GM12878 (cell line): ENCODE measurements at regions not wholly inside any gene's neighbourhood (a gene's known extent, or its start where the extent isn't known, plus 50 kb on each side); places are given as distances from the start of the nearest gene placed in this dataset.

Source experiments
- ATAC-seq: fragments of 200-7000 bp; cut with Tn5 transposase; 3 replicates; pipeline ENCODE4 v1.9.1; 2020; ENCODE audit warnings: mild to moderate bottlenecking, moderate library complexity
- BruUV-seq: library from RNA; stranded (reverse); fragments of 400-500 nt; replicated peaks from 2 replicates; lab custom pipeline; 2021; lab: Mats Ljungman, UMichigan
- CTCF ChIA-PET: fragments of 300-600 bp; sonication (Branson Sonifier 250); formaldehyde crosslinking; extraction: SDS; loops from one replicate; lab custom pipeline; 2021; ENCODE audit warnings: inconsistent platforms; lab: Yijun Ruan, JAX
- POLR2A ChIA-PET: fragments of 350-600 bp; formaldehyde crosslinking; extraction: SDS; loops from one replicate; lab custom pipeline; 2021; ENCODE audit warnings: inconsistent platforms; lab: Charles Lee
- RAD21 ChIA-PET: fragments of 300-600 bp; sonication (Branson Sonifier 250); formaldehyde crosslinking; loops from one replicate; lab custom pipeline; 2023; ENCODE audit warnings: antibody characterized with exemption; ENCODE audit not compliant: unreplicated experiment; lab: Charles Lee
- SMC1A ChIA-PET: fragments of 300-600 bp; sonication (Branson Sonifier 250); formaldehyde crosslinking; loops from one replicate; lab custom pipeline; 2023; ENCODE audit not compliant: unreplicated experiment, uncharacterized antibody; lab: Charles Lee
- DNase-seq: peaks from one replicate; pipeline ENCODE4 v3.0.0-alpha.2; 2011; ENCODE audit warnings: low read depth, low spot score
- FAIRE-seq: peaks from 3 replicates; lab custom pipeline; 2011; peaks lifted over from hg19 to GRCh38; lab: Jason Lieb, UNC
- H2AFZ ChIP-seq: 2 replicates; pipeline ENCODE4 v1.6.0; 2011; ENCODE audit warnings: low read depth, low read length, control low read depth; ENCODE audit not compliant: control insufficient read depth
- H3K27ac ChIP-seq: 2 replicates; pipeline ENCODE4 v1.5.1; 2011; ENCODE audit warnings: control low read depth; ENCODE audit not compliant: control insufficient read depth, insufficient read depth
- H3K27me3 ChIP-seq, 2 experiments: replicated peaks in 1 of 2; 2 replicates each; pipeline versions ENCODE4 v1.6.0 to v1.6.1; 2011; ENCODE audit warnings: low read length in 1 of 2; ENCODE audit not compliant: control insufficient read depth in 2 of 2, insufficient read depth in 2 of 2
- H3K36me3 ChIP-seq, 2 experiments: 2 replicates each; pipeline ENCODE4 v1.5.1; 2011; ENCODE audit warnings: low read length in 1 of 2; ENCODE audit not compliant: control insufficient read depth in 2 of 2, insufficient read depth in 2 of 2
- H3K4me1 ChIP-seq: 2 replicates; pipeline ENCODE4 v1.6.1; 2011; ENCODE audit warnings: mild to moderate bottlenecking, low read length, moderate library complexity, mixed read lengths; ENCODE audit not compliant: control insufficient read depth, insufficient read depth
- H3K4me2 ChIP-seq: 2 replicates; pipeline ENCODE4 v1.6.0; 2011; ENCODE audit warnings: control low read depth; ENCODE audit not compliant: control insufficient read depth, insufficient read depth
- H3K4me3 ChIP-seq: fragments of 200-600 bp; sonication (generic); 2 replicates; pipeline ENCODE4 v1.5.1; 2016
- H3K79me2 ChIP-seq: 2 replicates; pipeline ENCODE4 v1.6.0; 2011; ENCODE audit warnings: low read length; ENCODE audit not compliant: control insufficient read depth, insufficient read depth
- H3K9ac ChIP-seq: 2 replicates; pipeline ENCODE4 v1.8.0; 2011; ENCODE audit warnings: low read length, control low read depth, mixed read lengths; ENCODE audit not compliant: control insufficient read depth, insufficient read depth
- H3K9me3 ChIP-seq: replicated peaks from 3 replicates; pipeline ENCODE4 v1.5.1; 2011; ENCODE audit warnings: mild to moderate bottlenecking, low read length; ENCODE audit not compliant: control insufficient read depth, insufficient read depth
- H4K20me1 ChIP-seq: 2 replicates; pipeline ENCODE4 v1.6.0; 2011; ENCODE audit not compliant: control insufficient read depth, insufficient read depth
- KDM1A ChIP-seq: fragments of 200-600 bp; sonication (generic); IDR thresholded peaks from 2 replicates; pipeline ENCODE4 v1.6.1; 2016; ENCODE audit warnings: borderline replicate concordance
- NFYA ChIP-seq: IDR thresholded peaks from 2 replicates; pipeline ENCODE4 v1.6.1; 2011; ENCODE audit warnings: low read depth, mild to moderate bottlenecking, low read length, improper control_type of control experiment, borderline replicate concordance
- SMC3 ChIP-seq: IDR thresholded peaks from 2 replicates; pipeline ENCODE4 v1.6.1; 2011; ENCODE audit warnings: low read length, improper control_type of control experiment, borderline replicate concordance
- SRF ChIP-seq, 2 experiments: IDR thresholded peaks; 2 replicates each; pipeline ENCODE4 v1.6.1; 2011; ENCODE audit warnings: low read depth in 2 of 2, low read length in 2 of 2, mild to moderate bottlenecking in 1 of 2, moderate library complexity in 1 of 2
- TCF3 ChIP-seq: IDR thresholded peaks from 2 replicates; pipeline ENCODE4 v1.6.1; 2012; ENCODE audit warnings: low read depth, mild to moderate bottlenecking, low read length, borderline replicate concordance; ENCODE audit not compliant: insufficient read depth
- WRNIP1 ChIP-seq: IDR thresholded peaks from 2 replicates; pipeline ENCODE4 v1.6.1; 2011; ENCODE audit warnings: low read depth, low read length, improper control_type of control experiment, borderline replicate concordance
- ZNF622 ChIP-seq: fragments of 450-650 bp; IDR thresholded peaks from 2 replicates; pipeline ENCODE4 v1.6.1; 2017; ENCODE audit warnings: mild to moderate bottlenecking, inconsistent platforms
- WGBS: methylation state at CpG from one replicate; pipeline ENCODE4 v1.1.6; 2016; ENCODE audit warnings: low lambda C conversion rate; ENCODE audit not compliant: insufficient replicate concordance, insufficient coverage; ENCODE audit errors: missing lambda C conversion rate; 5-methylcytosine and 5-hydroxymethylcytosine counted together
- in situ Hi-C: fragments of 300-500 bp; cut with MboI; formaldehyde crosslinking; loops from 9 replicates; pipeline ENCODE4 v1.14.3; 2018; ENCODE audit warnings: mixed read lengths
- intact Hi-C: fragments of 100-400 bp; cut with micrococcal nuclease; formaldehyde crosslinking; loops from one replicate; pipeline ENCODE4 v1.14.2; 2022; ENCODE audit not compliant: unreplicated experiment
- TF ChIP-seq, protein P1 (sequence below): fragments of 450-650 bp; IDR thresholded peaks from 2 replicates; pipeline ENCODE4 v1.6.1; 2017; ENCODE audit warnings: low read depth, mild to moderate bottlenecking, moderate library complexity
- TF ChIP-seq, protein P2 (sequence below): fragments of 450-650 bp; IDR thresholded peaks from 2 replicates; pipeline ENCODE4 v1.6.1; 2017; ENCODE audit warnings: mild to moderate bottlenecking, moderate library complexity
- TF ChIP-seq, protein P3 (sequence below): fragments of 450-650 bp; IDR thresholded peaks from 2 replicates; pipeline ENCODE4 v1.6.1; 2016; ENCODE audit warnings: mild to moderate bottlenecking

DNA sequence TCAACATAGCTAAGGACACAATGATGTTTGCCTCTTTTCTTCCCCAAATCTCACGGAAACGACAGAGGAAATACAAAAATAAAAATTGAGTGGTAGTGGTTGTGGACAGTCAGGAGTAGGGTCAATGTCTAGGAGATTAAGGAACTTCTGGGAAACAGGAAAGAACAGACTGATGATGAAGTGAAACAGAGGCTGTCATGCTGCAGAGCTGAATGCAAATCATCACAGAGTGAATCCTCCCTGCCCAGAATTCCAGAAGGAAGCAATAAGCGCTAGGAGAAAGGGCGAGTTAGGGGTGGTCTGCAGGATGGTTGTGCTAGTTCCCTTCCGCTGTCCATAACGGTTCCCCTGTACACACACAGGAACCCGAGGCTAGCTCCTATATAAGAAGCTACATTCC is 64.7 kb upstream of the POMGNT2 start:
- Histone ChIP-seq H3K4me1 (no peaks in the 10 kb centered on the region), H3K36me3 (no peaks in the 10 kb centered on the region), H3K27me3 (no peaks in the 10 kb centered on the region), H3K27ac (no peak overlapping the region), H3K79me2 (no peaks in the 10 kb centered on the region), H3K9ac (no peak overlapping the region), H3K4me2 (no peak overlapping the region), H3K4me3 (no peak overlapping the region), H4K20me1 (no peaks in the 10 kb centered on the region), H3K9me3 (no peaks in the 10 kb centered on the region; the same call in 2 of the 3 replicates), H2AFZ (no peak overlapping the region)
- BruUV-seq = no TSS peak
- TF ChIP-seq KDM1A = no peak
- TF ChIP-seq, protein P1, sequence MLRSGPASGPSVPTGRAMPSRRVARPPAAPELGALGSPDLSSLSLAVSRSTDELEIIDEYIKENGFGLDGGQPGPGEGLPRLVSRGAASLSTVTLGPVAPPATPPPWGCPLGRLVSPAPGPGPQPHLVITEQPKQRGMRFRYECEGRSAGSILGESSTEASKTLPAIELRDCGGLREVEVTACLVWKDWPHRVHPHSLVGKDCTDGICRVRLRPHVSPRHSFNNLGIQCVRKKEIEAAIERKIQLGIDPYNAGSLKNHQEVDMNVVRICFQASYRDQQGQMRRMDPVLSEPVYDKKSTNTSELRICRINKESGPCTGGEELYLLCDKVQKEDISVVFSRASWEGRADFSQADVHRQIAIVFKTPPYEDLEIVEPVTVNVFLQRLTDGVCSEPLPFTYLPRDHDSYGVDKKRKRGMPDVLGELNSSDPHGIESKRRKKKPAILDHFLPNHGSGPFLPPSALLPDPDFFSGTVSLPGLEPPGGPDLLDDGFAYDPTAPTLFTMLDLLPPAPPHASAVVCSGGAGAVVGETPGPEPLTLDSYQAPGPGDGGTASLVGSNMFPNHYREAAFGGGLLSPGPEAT = no peak
- no peak for TF ChIP-seq SMC3
- TF ChIP-seq, protein P2, sequence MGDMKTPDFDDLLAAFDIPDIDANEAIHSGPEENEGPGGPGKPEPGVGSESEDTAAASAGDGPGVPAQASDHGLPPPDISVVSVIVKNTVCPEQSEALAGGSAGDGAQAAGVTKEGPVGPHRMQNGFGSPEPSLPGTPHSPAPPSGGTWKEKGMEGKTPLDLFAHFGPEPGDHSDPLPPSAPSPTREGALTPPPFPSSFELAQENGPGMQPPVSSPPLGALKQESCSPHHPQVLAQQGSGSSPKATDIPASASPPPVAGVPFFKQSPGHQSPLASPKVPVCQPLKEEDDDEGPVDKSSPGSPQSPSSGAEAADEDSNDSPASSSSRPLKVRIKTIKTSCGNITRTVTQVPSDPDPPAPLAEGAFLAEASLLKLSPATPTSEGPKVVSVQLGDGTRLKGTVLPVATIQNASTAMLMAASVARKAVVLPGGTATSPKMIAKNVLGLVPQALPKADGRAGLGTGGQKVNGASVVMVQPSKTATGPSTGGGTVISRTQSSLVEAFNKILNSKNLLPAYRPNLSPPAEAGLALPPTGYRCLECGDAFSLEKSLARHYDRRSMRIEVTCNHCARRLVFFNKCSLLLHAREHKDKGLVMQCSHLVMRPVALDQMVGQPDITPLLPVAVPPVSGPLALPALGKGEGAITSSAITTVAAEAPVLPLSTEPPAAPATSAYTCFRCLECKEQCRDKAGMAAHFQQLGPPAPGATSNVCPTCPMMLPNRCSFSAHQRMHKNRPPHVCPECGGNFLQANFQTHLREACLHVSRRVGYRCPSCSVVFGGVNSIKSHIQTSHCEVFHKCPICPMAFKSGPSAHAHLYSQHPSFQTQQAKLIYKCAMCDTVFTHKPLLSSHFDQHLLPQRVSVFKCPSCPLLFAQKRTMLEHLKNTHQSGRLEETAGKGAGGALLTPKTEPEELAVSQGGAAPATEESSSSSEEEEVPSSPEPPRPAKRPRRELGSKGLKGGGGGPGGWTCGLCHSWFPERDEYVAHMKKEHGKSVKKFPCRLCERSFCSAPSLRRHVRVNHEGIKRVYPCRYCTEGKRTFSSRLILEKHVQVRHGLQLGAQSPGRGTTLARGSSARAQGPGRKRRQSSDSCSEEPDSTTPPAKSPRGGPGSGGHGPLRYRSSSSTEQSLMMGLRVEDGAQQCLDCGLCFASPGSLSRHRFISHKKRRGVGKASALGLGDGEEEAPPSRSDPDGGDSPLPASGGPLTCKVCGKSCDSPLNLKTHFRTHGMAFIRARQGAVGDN = no peak
- TF ChIP-seq, protein P3, sequence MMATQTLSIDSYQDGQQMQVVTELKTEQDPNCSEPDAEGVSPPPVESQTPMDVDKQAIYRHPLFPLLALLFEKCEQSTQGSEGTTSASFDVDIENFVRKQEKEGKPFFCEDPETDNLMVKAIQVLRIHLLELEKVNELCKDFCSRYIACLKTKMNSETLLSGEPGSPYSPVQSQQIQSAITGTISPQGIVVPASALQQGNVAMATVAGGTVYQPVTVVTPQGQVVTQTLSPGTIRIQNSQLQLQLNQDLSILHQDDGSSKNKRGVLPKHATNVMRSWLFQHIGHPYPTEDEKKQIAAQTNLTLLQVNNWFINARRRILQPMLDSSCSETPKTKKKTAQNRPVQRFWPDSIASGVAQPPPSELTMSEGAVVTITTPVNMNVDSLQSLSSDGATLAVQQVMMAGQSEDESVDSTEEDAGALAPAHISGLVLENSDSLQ = no peak
- no peak for TF ChIP-seq TCF3
- no peak for TF ChIP-seq SRF (IDR thresholded peaks at IDR 0.05; ENCODE audit: low read depth in 2 of 2, low read length in 2 of 2)
- TF ChIP-seq NFYA = no peak
- no peak for TF ChIP-seq ZNF622
- no peak for TF ChIP-seq WRNIP1
- SMC1A ChIA-PET = interaction anchor here (0.8 to 1.2 kb wide), 2 partner anchors 30 to 210 kb away, joined by 3 read pairs; no protein-coding TSS in a partner anchor
- POLR2A ChIA-PET = interaction anchor here (0.5 kb wide), 1 partner anchor 262 kb away, joined by 3 read pairs; no protein-coding TSS in a partner anchor
- no peak for DNase-seq
- FAIRE-seq = no peak
- WGBS = 50% methylated on average over 7 of the region's 7 CpGs
- CTCF ChIA-PET = interaction anchor here (0.6 to 1.7 kb wide), 3 partner anchors 8 to 207 kb away, joined by 3 to 7 read pairs (median 4); no protein-coding TSS in a partner anchor
- ATAC-seq = no peak
- in situ Hi-C loops = no loop called here
- RAD21 ChIA-PET = interaction anchor here (1.0 kb wide), 1 partner anchor 8 kb away, joined by 4 read pairs; no protein-coding TSS in a partner anchor
- intact Hi-C loops = no loop called here
